ENCODE measurements at regions not wholly inside any gene's neighbourhood (a gene's known extent, or its start where the extent isn't known, plus 50 kb on each side); places are given as distances from the start of the nearest gene placed in this dataset.

- DNase-seq, result no peak
These were observed 54.0 kb upstream of the EGLN3 start for GRCh38 chr14:34004881-34005280.

GRCh38 chr14:34003691-34004090, 52.8 kb upstream of the EGLN3 start:
- DNase-seq, result no peak

GRCh38 chr14:34003082-34003668, 52.3 kb upstream of the EGLN3 start:
- no peak for DNase-seq
